CD4-positive, alpha-beta T cell (primary cell): ENCODE measurements at regions not wholly inside any gene's neighbourhood (a gene's known extent, or its start where the extent isn't known, plus 50 kb on each side); places are given as distances from the start of the nearest gene placed in this dataset.

ENCODE experiments used
- ATAC-seq: fragments of 200-7000 bp; cut with Tn5 transposase; one replicate; pipeline ENCODE4 v1.10.0; 2022; ENCODE audit warnings: mild to moderate bottlenecking; ENCODE audit not compliant: poor library complexity
- CTCF ChIA-PET: fragments of 350-600 bp; sonication (Branson Sonifier 250); formaldehyde crosslinking; loops from one replicate; lab custom pipeline; 2021; ENCODE audit warnings: antibody characterized with exemption, inconsistent platforms; lab: Charles Lee
- POLR2A ChIA-PET: fragments of 350-600 bp; sonication (Branson Sonifier 250); formaldehyde crosslinking; loops from one replicate; lab custom pipeline; 2021; ENCODE audit warnings: antibody characterized with exemption, inconsistent platforms; lab: Charles Lee
- DNase-seq, 14 experiments: peaks; one replicate each; pipeline ENCODE4 v3.0.0-alpha.2; 2013 to 2020; ENCODE audit warnings: mixed read lengths in 2 of 14
- H3K27ac ChIP-seq, 2 donors: one replicate each; pipeline versions ENCODE4 v1.5.1 to v1.7.0; 2013; ENCODE audit warnings: low read length in 2 of 2, low read depth in 1 of 2, mild to moderate bottlenecking in 1 of 2
- H3K27me3 ChIP-seq, 2 experiments: 1 replicate in 1 of 2; 2 replicates in 1 of 2; pipeline versions ENCODE4 v1.6.1 to v1.7.0; 2013; ENCODE audit warnings: low read length in 2 of 2, control low read depth in 1 of 2, mild to moderate bottlenecking in 1 of 2, moderate library complexity in 1 of 2; ENCODE audit not compliant: insufficient read depth in 2 of 2, control insufficient read depth in 1 of 2
- H3K36me3 ChIP-seq: one replicate; pipeline ENCODE4 v1.6.1; 2013; ENCODE audit warnings: low read length, control low read depth; ENCODE audit not compliant: insufficient read depth
- H3K4me1 ChIP-seq: one replicate; pipeline ENCODE4 v1.6.1; 2013; ENCODE audit warnings: low read length, control low read depth; ENCODE audit not compliant: insufficient read depth
- H3K4me3 ChIP-seq: one replicate; pipeline ENCODE4 v1.5.1; 2013; ENCODE audit warnings: mild to moderate bottlenecking, low read length, moderate library complexity
- H3K9me3 ChIP-seq, 2 experiments: 1 replicate in 1 of 2; 2 replicates in 1 of 2; pipeline versions ENCODE4 v1.6.1 to v1.7.0; 2013; ENCODE audit warnings: low read length in 2 of 2, mild to moderate bottlenecking in 2 of 2, control low read depth in 1 of 2, moderate library complexity in 1 of 2; ENCODE audit not compliant: control insufficient read depth in 1 of 2, insufficient read depth in 1 of 2
- H3K27ac Mint-ChIP-seq: one replicate; pipeline ENCODE4 v1.8.0; 2020; ENCODE audit warnings: mixed read lengths
- H3K27me3 Mint-ChIP-seq: one replicate; pipeline ENCODE4 v1.8.0; 2021; ENCODE audit warnings: mixed read lengths
- H3K36me3 Mint-ChIP-seq: one replicate; pipeline ENCODE4 v1.8.0; 2021; ENCODE audit warnings: low read depth, mixed read lengths
- H3K4me1 Mint-ChIP-seq: one replicate; pipeline ENCODE4 v1.8.0; 2021; ENCODE audit warnings: low read depth, mixed read lengths
- H3K4me3 Mint-ChIP-seq: one replicate; pipeline ENCODE4 v1.8.0; 2020; ENCODE audit warnings: mild to moderate bottlenecking, mixed read lengths
- H3K9me3 Mint-ChIP-seq: one replicate; pipeline ENCODE4 v1.8.0; 2020; ENCODE audit warnings: mixed read lengths
- intact Hi-C, 2 experiments: fragments of 100-400 bp; cut with DNase I in 1 of 2; cut with micrococcal nuclease in 1 of 2; formaldehyde crosslinking; loops; one replicate each; pipeline versions ENCODE4 v1.15.1 to v1.9.0; 2023 to 2025; cut with DNase I, micrococcal nuclease
- TF ChIP-seq, protein P1 (sequence below): fragments of 200-600 bp; IDR thresholded peaks from one replicate; pipeline ENCODE4 v1.8.0; 2022; ENCODE audit warnings: antibody characterized with exemption, mild to moderate bottlenecking

GRCh38 chr11:70887542-70887827 lies 364.9 kb downstream of the SHANK2 start:
- H3K36me3 ChIP-seq: no peaks in the 10 kb centered on the region
- no peak overlapping the region for H3K4me3 ChIP-seq
- H3K4me1 Mint-ChIP-seq: no peaks in the 10 kb centered on the region
- H3K27me3 Mint-ChIP-seq: peaks cover 4% of the 10 kb centered on the region
- no peaks in the 10 kb centered on the region for H3K4me1 ChIP-seq
- H3K4me3 Mint-ChIP-seq: no peak overlapping the region
- POLR2A ChIA-PET: no interaction called here
- TF ChIP-seq, protein P1, sequence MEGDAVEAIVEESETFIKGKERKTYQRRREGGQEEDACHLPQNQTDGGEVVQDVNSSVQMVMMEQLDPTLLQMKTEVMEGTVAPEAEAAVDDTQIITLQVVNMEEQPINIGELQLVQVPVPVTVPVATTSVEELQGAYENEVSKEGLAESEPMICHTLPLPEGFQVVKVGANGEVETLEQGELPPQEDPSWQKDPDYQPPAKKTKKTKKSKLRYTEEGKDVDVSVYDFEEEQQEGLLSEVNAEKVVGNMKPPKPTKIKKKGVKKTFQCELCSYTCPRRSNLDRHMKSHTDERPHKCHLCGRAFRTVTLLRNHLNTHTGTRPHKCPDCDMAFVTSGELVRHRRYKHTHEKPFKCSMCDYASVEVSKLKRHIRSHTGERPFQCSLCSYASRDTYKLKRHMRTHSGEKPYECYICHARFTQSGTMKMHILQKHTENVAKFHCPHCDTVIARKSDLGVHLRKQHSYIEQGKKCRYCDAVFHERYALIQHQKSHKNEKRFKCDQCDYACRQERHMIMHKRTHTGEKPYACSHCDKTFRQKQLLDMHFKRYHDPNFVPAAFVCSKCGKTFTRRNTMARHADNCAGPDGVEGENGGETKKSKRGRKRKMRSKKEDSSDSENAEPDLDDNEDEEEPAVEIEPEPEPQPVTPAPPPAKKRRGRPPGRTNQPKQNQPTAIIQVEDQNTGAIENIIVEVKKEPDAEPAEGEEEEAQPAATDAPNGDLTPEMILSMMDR: no peak
- CTCF ChIA-PET: no interaction called here
- H3K27ac ChIP-seq: no peak overlapping the region
- peaks cover 0 to 21% of the 10 kb centered on the region in 2 experiments for H3K9me3 ChIP-seq
- no peaks in the 10 kb centered on the region for H3K9me3 Mint-ChIP-seq
- ATAC-seq: no peak
- no peak overlapping the region for H3K27ac Mint-ChIP-seq
- DNase-seq: no peak
- intact Hi-C loops: no loop called here
- H3K36me3 Mint-ChIP-seq: no peaks in the 10 kb centered on the region
- H3K27me3 ChIP-seq: no peaks in the 10 kb centered on the region

- DNase-seq (no peak), ATAC-seq (no peak)
- Mint-ChIP-seq H3K9me3 (no peaks in the 10 kb centered on the region), H3K4me1 (no peaks in the 10 kb centered on the region), H3K27me3 (peaks cover 4% of the 10 kb centered on the region), H3K4me3 (no peak overlapping the region), H3K27ac (no peak overlapping the region), H3K36me3 (no peaks in the 10 kb centered on the region)
- intact Hi-C loops: no loop called here
- TF ChIP-seq, protein P1: no peak
- Histone ChIP-seq H3K9me3 (peaks cover 0 to 15% of the 10 kb centered on the region in 2 experiments), H3K4me1 (no peaks in the 10 kb centered on the region), H3K27me3 (no peaks in the 10 kb centered on the region), H3K27ac (no peak overlapping the region), H3K4me3 (no peak overlapping the region), H3K36me3 (no peaks in the 10 kb centered on the region)
- CTCF ChIA-PET: no interaction called here
- POLR2A ChIA-PET: no interaction called here
Observed at GRCh38 chr11:70888061-70888460, 364.3 kb downstream of the SHANK2 start.

DNA sequence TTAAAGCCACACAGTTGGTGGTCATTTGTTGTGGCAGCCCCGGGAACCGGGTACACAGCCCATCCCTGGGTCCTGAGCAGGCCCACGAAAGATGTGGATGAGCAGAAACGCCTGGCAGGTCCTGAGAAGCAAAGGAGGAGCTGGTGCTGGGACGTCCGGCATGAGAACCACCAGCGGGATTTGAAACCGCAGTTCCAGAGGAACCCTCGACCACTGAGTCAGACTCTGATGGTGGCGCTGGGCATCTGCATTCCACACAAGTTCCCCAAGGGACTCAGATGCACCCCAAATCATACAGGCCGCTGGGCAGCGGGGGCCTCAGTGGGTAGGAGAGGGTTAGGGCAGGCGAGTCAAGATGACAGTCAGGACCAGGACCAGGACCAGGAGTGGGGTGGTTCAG lies 363.0 kb downstream of the SHANK2 start:
- DNase-seq: no peak
- no peaks in the 10 kb centered on the region for H3K36me3 ChIP-seq
- H3K4me1 Mint-ChIP-seq: no peaks in the 10 kb centered on the region
- no peak overlapping the region for H3K27ac ChIP-seq
- H3K27ac Mint-ChIP-seq: no peak overlapping the region
- H3K27me3 ChIP-seq: no peaks in the 10 kb centered on the region
- ATAC-seq: no peak
- H3K4me3 Mint-ChIP-seq: no peak overlapping the region
- H3K9me3 ChIP-seq: peaks cover 0 to 10% of the 10 kb centered on the region in 2 experiments
- no peak overlapping the region for H3K4me3 ChIP-seq
- no peaks in the 10 kb centered on the region for H3K36me3 Mint-ChIP-seq
- POLR2A ChIA-PET: no interaction called here
- TF ChIP-seq, protein P1: no peak
- H3K9me3 Mint-ChIP-seq: no peaks in the 10 kb centered on the region
- CTCF ChIA-PET: no interaction called here
- peaks cover 4% of the 10 kb centered on the region for H3K27me3 Mint-ChIP-seq
- intact Hi-C loops: no loop called here
- no peaks in the 10 kb centered on the region for H3K4me1 ChIP-seq
